Fibroblast of villous mesenchyme (primary cell): ENCODE measurements at regions not wholly inside any gene's neighbourhood (a gene's known extent, or its start where the extent isn't known, plus 50 kb on each side); places are given as distances from the start of the nearest gene placed in this dataset.
"Not testable (repeated sequence)": the region's sequence is repeated elsewhere in the genome, so short reads cannot be mapped to it uniquely, and the experiment has no call there.

ENCODE experiments used
- DNase-seq: peaks from one replicate; pipeline ENCODE4 v3.0.0-alpha.2; 2010; ENCODE audit warnings: low read depth
- H3K4me3 ChIP-seq: 2 replicates; pipeline ENCODE4 v1.5.1; 2011; ENCODE audit warnings: low read depth, mild to moderate bottlenecking, low read length
- CTCF ChIP-seq: IDR thresholded peaks from 2 replicates; pipeline ENCODE4 v1.5.1; 2012; ENCODE audit warnings: low read depth, mild to moderate bottlenecking, low read length; ENCODE audit not compliant: insufficient read depth

DNA sequence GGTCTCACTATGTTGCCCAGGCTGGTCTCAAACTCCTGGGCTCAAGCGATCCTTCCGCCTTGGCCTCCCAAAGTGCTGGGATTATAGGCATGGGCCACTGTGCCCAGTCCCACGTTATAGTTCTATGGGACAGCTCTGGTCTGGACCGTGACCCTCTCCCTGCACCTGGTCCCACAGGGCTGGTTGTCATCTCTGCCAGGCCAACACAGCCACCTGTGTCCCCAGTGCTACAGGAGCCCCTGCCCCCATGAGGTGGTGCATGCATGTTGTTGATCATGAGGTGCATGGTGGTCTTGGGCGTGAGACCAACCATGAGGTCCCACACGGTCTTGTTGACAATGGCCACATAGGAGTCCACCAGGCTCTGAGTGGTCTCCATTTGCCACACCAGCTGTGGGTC lies 51.0 kb upstream of the UBE2Q2 start:
- not testable (repeated sequence) for DNase-seq, H3K4me3 ChIP-seq

DNA sequence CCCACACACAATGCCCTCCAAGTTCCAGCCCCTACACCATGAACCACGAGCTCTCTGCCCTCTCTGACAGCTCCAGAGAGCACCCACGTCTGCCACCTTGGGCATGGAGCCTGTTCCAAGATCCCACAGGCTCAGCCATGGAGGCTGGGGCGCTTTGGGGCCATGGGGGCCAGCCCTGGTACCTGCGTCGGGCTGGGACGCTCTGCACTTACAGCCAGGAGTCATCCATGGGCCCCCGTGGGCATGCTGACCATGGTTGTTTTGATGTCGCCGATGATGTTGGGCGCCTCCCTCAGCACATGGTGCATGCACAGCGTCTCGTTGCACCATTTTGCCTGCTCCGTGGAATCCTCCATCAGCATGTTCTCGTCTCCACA lies 51.9 kb upstream of the UBE2Q2 start:
- DNase-seq: no peak
- TF ChIP-seq CTCF: no peak
- H3K4me3 ChIP-seq: no peak overlapping the region

DNA sequence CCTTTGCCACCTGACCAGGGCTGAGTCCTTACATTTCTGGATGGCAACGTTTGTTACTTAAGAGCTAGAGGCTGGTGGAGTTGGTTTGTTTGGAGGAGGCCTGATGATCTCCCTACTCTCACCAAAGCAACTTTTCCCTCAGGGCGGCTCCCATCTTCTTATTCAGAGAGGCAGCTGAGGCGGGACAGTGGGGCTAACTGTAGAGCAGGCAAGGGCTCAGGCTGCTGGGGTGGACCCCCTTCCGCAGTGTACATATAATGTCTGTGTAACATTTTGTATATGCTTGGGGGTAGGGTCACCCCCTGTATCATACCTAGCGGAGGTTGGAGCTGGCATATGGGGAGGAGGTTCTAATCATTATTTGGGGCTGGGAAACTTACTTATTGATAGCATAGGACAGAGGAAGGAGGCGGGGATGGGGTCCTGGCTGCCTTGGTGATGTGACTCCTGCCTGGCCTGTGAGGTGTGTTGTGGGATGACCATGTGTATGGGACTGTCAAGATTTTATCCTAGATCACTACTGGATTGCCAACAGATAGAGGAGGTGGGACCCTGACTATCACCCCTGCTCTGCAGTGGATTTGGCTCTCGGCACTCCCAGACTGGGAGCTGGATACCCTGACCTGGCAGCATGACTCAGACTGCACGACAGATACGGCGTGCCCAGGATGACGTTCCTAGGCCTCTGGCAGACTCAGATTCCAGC lies 52.5 kb upstream of the UBE2Q2 start:
- no peak for DNase-seq
- H3K4me3 ChIP-seq: no peak overlapping the region
- no peak for TF ChIP-seq CTCF

- H3K4me3 ChIP-seq: no peak overlapping the region
- no peak for DNase-seq
- TF ChIP-seq CTCF: no peak
Observed at GRCh38 chr15:75786575-75786947, 56.7 kb upstream of the UBE2Q2 start.

DNA sequence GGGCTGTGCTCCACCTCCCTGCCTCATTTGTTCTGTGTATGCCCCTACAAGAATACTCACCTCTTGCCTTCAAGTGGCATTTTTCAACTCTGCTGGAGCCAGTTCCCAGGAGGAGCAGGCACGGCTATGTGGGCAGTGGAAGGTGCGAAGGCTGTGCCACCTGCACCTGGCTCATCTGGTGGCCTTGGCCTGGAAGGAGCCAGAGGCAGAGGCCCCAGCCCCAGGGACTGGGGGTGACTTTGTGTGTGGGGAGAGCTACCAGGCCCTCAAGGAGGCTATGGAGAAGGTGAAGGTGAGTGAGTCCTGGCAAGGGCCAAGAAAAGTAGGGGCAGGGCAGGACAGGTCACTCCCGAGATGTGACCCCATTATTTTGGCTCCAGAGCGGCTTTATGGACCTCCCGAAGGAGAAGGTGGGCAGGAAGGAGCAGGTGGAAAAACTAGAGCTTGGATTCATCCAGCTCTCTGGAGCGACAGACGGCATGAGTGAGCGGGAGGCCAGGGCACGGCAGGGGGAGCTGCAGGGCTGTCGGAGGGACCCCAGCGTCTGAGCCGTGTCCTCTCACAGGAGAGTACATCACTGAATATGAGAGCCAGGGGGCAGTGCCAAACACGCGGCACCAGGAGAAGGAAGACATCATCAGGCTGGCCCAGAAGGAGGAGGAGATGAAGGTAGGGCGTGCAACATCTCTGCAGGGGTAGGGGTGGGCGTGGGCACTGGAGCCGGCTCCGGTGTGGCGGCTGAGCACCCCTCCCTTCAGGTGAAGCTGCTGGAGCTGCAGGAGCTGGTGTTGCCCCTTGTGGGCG lies 57.3 kb upstream of the UBE2Q2 start:
- no peak overlapping the region for H3K4me3 ChIP-seq
- peak; percentile 7 for DNase-seq
- TF ChIP-seq CTCF: peak; percentile 13

DNA sequence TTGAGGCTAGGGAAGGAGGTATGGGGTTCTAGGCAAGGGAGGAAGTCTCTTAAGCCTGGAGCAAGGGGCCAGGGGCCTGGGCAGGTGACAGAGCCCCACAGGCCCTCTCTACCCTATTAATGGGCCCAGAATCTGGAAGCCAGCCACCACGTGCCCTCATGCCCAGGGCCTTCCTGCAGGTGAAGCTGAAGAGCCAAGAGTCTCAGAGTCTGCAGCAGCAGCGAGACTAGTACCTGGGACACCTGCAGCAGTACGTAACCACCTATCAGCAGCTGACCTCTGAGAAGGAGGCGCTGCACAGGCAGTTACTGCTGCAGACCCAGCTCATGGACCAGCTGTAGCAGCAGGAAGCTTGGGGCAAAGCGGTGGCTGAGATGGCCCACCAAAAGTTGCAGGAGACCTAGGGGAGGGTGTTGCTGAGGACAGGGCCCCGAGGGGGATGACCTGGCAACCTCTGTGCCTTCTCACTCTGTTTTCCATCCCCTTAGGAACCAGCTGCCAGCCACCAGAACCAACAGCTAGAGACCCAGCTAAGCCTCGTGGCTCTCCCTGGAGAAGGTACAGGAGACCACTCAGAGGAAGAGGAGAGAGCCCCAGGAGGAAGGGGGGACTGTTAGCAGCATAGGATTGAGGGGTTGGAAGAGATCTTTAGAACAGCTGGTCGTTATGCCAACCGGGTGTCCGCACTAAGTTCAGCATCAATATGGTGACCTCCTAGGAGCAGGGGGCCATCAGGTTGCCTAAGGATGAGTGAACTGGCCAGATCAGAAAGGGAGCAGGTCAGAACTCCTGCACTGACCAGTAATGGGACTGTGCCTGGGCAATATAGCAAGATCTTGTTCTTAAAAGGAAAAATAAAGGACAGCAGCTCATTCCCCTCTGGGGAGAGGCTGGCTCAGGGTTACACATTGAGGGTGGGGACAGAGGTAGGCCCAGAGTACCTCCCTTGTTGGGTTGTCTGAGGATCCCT lies 58.5 kb upstream of the UBE2Q2 start:
- not testable (repeated sequence) for DNase-seq, H3K4me3 ChIP-seq

GRCh38 chr15:75783566-75783965 lies 59.7 kb upstream of the UBE2Q2 start:
- DNase-seq, H3K4me3 ChIP-seq: not testable (repeated sequence)

DNA sequence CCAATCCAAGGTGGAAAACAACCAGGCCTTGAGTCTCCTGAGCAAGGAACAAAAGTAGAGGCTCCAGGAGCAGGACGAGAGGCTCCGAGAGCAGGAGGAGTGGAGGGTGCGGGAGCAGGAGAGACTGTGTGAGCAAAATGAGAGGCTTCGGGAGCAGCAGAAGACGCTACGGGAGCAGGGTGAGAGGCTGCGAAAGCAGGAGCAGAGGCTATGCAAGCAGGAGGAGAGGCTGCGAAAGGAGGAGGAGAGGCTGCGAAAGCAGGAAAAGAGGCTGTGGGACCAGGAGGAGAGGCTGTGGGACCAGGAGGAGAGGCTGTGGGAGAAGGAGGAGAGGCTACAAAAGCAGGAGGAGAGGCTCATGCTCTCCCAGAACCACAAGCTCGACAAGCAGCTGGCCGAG lies 60.3 kb upstream of the UBE2Q2 start:
- no peak for DNase-seq
- no peak for TF ChIP-seq CTCF
- H3K4me3 ChIP-seq: no peak overlapping the region

DNA sequence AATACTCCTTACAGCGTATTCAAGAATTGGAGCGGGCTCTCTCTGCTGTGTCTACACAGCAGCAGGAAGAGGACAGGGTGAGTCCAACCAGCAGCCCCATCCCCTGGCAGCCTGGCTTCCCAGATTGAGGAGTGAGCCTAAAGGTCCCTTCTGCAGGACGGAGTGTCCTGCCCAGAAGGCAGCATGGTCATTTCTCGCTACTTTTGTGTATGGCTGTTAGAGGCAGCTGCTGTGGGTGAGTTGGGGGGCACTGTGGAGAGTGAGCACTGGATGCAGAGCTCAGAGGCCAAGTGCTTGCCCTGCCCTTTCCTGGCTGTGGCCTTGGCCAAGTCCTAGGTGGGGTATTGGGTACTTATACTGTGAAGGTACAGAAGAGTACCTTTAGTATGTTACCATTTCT lies 62.3 kb upstream of the UBE2Q2 start:
- not testable (repeated sequence) for DNase-seq, H3K4me3 ChIP-seq
